ENCODE measurements at regions not wholly inside any gene's neighbourhood (a gene's known extent, or its start where the extent isn't known, plus 50 kb on each side); places are given as distances from the start of the nearest gene placed in this dataset.

- peaks cover 0 to 3% (median 0%) of the 10 kb centered on the region in 5 donors for H3K27me3 ChIP-seq (ENCODE audit: control insufficient read depth in 5 of 5, insufficient read depth in 4 of 5, low read length in 5 of 5)
- H3K9ac ChIP-seq (ENCODE audit: low read length in 5 of 5) = no peak overlapping the region
- peaks cover 0 to 14% (median 0%) of the 10 kb centered on the region in 5 donors for H3K4me1 ChIP-seq (ENCODE audit: control insufficient read depth in 5 of 5, insufficient read depth in 5 of 5, low read length in 5 of 5)
- H3K9me3 ChIP-seq (ENCODE audit: control insufficient read depth in 5 of 5, low read length in 5 of 5) = no peaks in the 10 kb centered on the region
- no peaks in the 10 kb centered on the region for H3K36me3 ChIP-seq (ENCODE audit: control insufficient read depth in 5 of 5, insufficient read depth in 5 of 5, low read length in 5 of 5)
- H3K4me3 ChIP-seq (ENCODE audit: low read depth in 1 of 5, low read length in 5 of 5) = no peak overlapping the region
- H3K27ac ChIP-seq (ENCODE audit: low read depth, low read length) = no peak overlapping the region
These were observed 361.7 kb upstream of the ACVR2A start for GRCh38 chr2:147482916-147483669.

GRCh38 chr2:147482111-147482895, 362.5 kb upstream of the ACVR2A start:
- Histone ChIP-seq H3K4me3 (ENCODE audit: low read depth in 1 of 5, low read length in 5 of 5) (no peak overlapping the region), H3K36me3 (ENCODE audit: control insufficient read depth in 5 of 5, insufficient read depth in 5 of 5, low read length in 5 of 5) (no peaks in the 10 kb centered on the region), H3K27ac (ENCODE audit: low read depth, low read length) (no peak overlapping the region), H3K9me3 (ENCODE audit: control insufficient read depth in 5 of 5, low read length in 5 of 5) (no peaks in the 10 kb centered on the region), H3K9ac (ENCODE audit: low read length in 5 of 5) (no peak overlapping the region), H3K4me1 (ENCODE audit: control insufficient read depth in 5 of 5, insufficient read depth in 5 of 5, low read length in 5 of 5) (peaks cover 0 to 14% (median 0%) of the 10 kb centered on the region in 5 donors), H3K27me3 (ENCODE audit: control insufficient read depth in 5 of 5, insufficient read depth in 4 of 5, low read length in 5 of 5) (peaks cover 0 to 3% (median 0%) of the 10 kb centered on the region in 5 donors)

- Histone ChIP-seq H3K9me3 (ENCODE audit: control insufficient read depth in 5 of 5, low read length in 5 of 5) (no peaks in the 10 kb centered on the region), H3K9ac (ENCODE audit: low read length in 5 of 5) (no peak overlapping the region), H3K27me3 (ENCODE audit: control insufficient read depth in 5 of 5, insufficient read depth in 4 of 5, low read length in 5 of 5) (peaks cover 0 to 3% (median 0%) of the 10 kb centered on the region in 5 donors), H3K27ac (ENCODE audit: low read depth, low read length) (no peak overlapping the region), H3K4me1 (ENCODE audit: control insufficient read depth in 5 of 5, insufficient read depth in 5 of 5, low read length in 5 of 5) (peaks cover 0 to 12% (median 0%) of the 10 kb centered on the region in 5 donors), H3K36me3 (ENCODE audit: control insufficient read depth in 5 of 5, insufficient read depth in 5 of 5, low read length in 5 of 5) (no peaks in the 10 kb centered on the region), H3K4me3 (ENCODE audit: low read depth in 1 of 5, low read length in 5 of 5) (no peak overlapping the region)
These were observed 365.5 kb upstream of the ACVR2A start for GRCh38 chr2:147479358-147479757.

- Histone ChIP-seq H3K36me3 (ENCODE audit: control insufficient read depth in 5 of 5, insufficient read depth in 5 of 5, low read length in 5 of 5) (no peaks in the 10 kb centered on the region), H3K4me1 (ENCODE audit: control insufficient read depth in 5 of 5, insufficient read depth in 5 of 5, low read length in 5 of 5) (no peaks in the 10 kb centered on the region), H3K4me3 (ENCODE audit: low read depth in 1 of 5, low read length in 5 of 5) (no peak overlapping the region), H3K9me3 (ENCODE audit: control insufficient read depth in 5 of 5, low read length in 5 of 5) (no peaks in the 10 kb centered on the region), H3K9ac (ENCODE audit: low read length in 5 of 5) (no peak overlapping the region), H3K27ac (ENCODE audit: low read depth, low read length) (no peak overlapping the region), H3K27me3 (ENCODE audit: control insufficient read depth in 5 of 5, insufficient read depth in 4 of 5, low read length in 5 of 5) (no peaks in the 10 kb centered on the region)
These were observed 371.8 kb upstream of the ACVR2A start for GRCh38 chr2:147473075-147473474.

GRCh38 chr2:147471126-147471525, 373.7 kb upstream of the ACVR2A start:
- Histone ChIP-seq H3K36me3 (ENCODE audit: control insufficient read depth in 5 of 5, insufficient read depth in 5 of 5, low read length in 5 of 5) (no peaks in the 10 kb centered on the region), H3K9ac (ENCODE audit: low read length in 5 of 5) (no peak overlapping the region), H3K27me3 (ENCODE audit: control insufficient read depth in 5 of 5, insufficient read depth in 4 of 5, low read length in 5 of 5) (no peaks in the 10 kb centered on the region), H3K4me3 (ENCODE audit: low read depth in 1 of 5, low read length in 5 of 5) (no peak overlapping the region), H3K4me1 (ENCODE audit: control insufficient read depth in 5 of 5, insufficient read depth in 5 of 5, low read length in 5 of 5) (no peaks in the 10 kb centered on the region), H3K27ac (ENCODE audit: low read depth, low read length) (no peak overlapping the region), H3K9me3 (ENCODE audit: control insufficient read depth in 5 of 5, low read length in 5 of 5) (no peaks in the 10 kb centered on the region)

- H3K9ac ChIP-seq (ENCODE audit: low read length in 5 of 5) = no peak overlapping the region
- no peak overlapping the region for H3K27ac ChIP-seq (ENCODE audit: low read depth, low read length)
- H3K27me3 ChIP-seq (ENCODE audit: control insufficient read depth in 5 of 5, insufficient read depth in 4 of 5, low read length in 5 of 5) = no peaks in the 10 kb centered on the region
- no peak overlapping the region for H3K4me3 ChIP-seq (ENCODE audit: low read depth in 1 of 5, low read length in 5 of 5)
- no peaks in the 10 kb centered on the region for H3K36me3 ChIP-seq (ENCODE audit: control insufficient read depth in 5 of 5, insufficient read depth in 5 of 5, low read length in 5 of 5)
- no peaks in the 10 kb centered on the region for H3K4me1 ChIP-seq (ENCODE audit: control insufficient read depth in 5 of 5, insufficient read depth in 5 of 5, low read length in 5 of 5)
- H3K9me3 ChIP-seq (ENCODE audit: control insufficient read depth in 5 of 5, low read length in 5 of 5) = no peaks in the 10 kb centered on the region
These were observed 375.4 kb upstream of the ACVR2A start for GRCh38 chr2:147469471-147469870.

GRCh38 chr2:147468963-147469362, 375.9 kb upstream of the ACVR2A start:
- H3K27ac ChIP-seq (ENCODE audit: low read depth, low read length) = no peak overlapping the region
- no peaks in the 10 kb centered on the region for H3K36me3 ChIP-seq (ENCODE audit: control insufficient read depth in 5 of 5, insufficient read depth in 5 of 5, low read length in 5 of 5)
- H3K9me3 ChIP-seq (ENCODE audit: control insufficient read depth in 5 of 5, low read length in 5 of 5) = no peaks in the 10 kb centered on the region
- no peaks in the 10 kb centered on the region for H3K27me3 ChIP-seq (ENCODE audit: control insufficient read depth in 5 of 5, insufficient read depth in 4 of 5, low read length in 5 of 5)
- H3K4me3 ChIP-seq (ENCODE audit: low read depth in 1 of 5, low read length in 5 of 5) = no peak overlapping the region
- H3K9ac ChIP-seq (ENCODE audit: low read length in 5 of 5) = no peak overlapping the region
- H3K4me1 ChIP-seq (ENCODE audit: control insufficient read depth in 5 of 5, insufficient read depth in 5 of 5, low read length in 5 of 5) = no peaks in the 10 kb centered on the region

- Histone ChIP-seq H3K27me3 (ENCODE audit: control insufficient read depth in 5 of 5, insufficient read depth in 4 of 5, low read length in 5 of 5) (no peaks in the 10 kb centered on the region), H3K36me3 (ENCODE audit: control insufficient read depth in 5 of 5, insufficient read depth in 5 of 5, low read length in 5 of 5) (no peaks in the 10 kb centered on the region), H3K9ac (ENCODE audit: low read length in 5 of 5) (no peak overlapping the region), H3K9me3 (ENCODE audit: control insufficient read depth in 5 of 5, low read length in 5 of 5) (no peaks in the 10 kb centered on the region), H3K4me3 (ENCODE audit: low read depth in 1 of 5, low read length in 5 of 5) (no peak overlapping the region), H3K27ac (ENCODE audit: low read depth, low read length) (no peak overlapping the region), H3K4me1 (ENCODE audit: control insufficient read depth in 5 of 5, insufficient read depth in 5 of 5, low read length in 5 of 5) (no peaks in the 10 kb centered on the region)
These were observed 376.5 kb upstream of the ACVR2A start for GRCh38 chr2:147468349-147468748.

GRCh38 chr2:147467441-147467840, 377.4 kb upstream of the ACVR2A start:
- no peak overlapping the region for H3K4me3 ChIP-seq (ENCODE audit: low read depth in 1 of 5, low read length in 5 of 5)
- H3K27ac ChIP-seq (ENCODE audit: low read depth, low read length) = no peak overlapping the region
- no peaks in the 10 kb centered on the region for H3K9me3 ChIP-seq (ENCODE audit: control insufficient read depth in 5 of 5, low read length in 5 of 5)
- no peaks in the 10 kb centered on the region for H3K36me3 ChIP-seq (ENCODE audit: control insufficient read depth in 5 of 5, insufficient read depth in 5 of 5, low read length in 5 of 5)
- no peaks in the 10 kb centered on the region for H3K27me3 ChIP-seq (ENCODE audit: control insufficient read depth in 5 of 5, insufficient read depth in 4 of 5, low read length in 5 of 5)
- H3K9ac ChIP-seq (ENCODE audit: low read length in 5 of 5) = no peak overlapping the region
- no peaks in the 10 kb centered on the region for H3K4me1 ChIP-seq (ENCODE audit: control insufficient read depth in 5 of 5, insufficient read depth in 5 of 5, low read length in 5 of 5)

- Histone ChIP-seq H3K4me3 (ENCODE audit: low read depth in 1 of 5, low read length in 5 of 5) (no peak overlapping the region), H3K27ac (ENCODE audit: low read depth, low read length) (no peak overlapping the region), H3K9ac (ENCODE audit: low read length in 5 of 5) (no peak overlapping the region)
These were observed 380.0 kb upstream of the ACVR2A start for GRCh38 chr2:147464737-147465357.

More at GRCh38 chr2:147464737-147465357, 380.0 kb upstream of the ACVR2A start:
- H3K36me3 ChIP-seq (ENCODE audit: control insufficient read depth in 5 of 5, insufficient read depth in 5 of 5, low read length in 5 of 5) = no peaks in the 10 kb centered on the region
- peaks cover 0 to 7% (median 2%) of the 10 kb centered on the region in 5 donors for H3K4me1 ChIP-seq (ENCODE audit: control insufficient read depth in 5 of 5, insufficient read depth in 5 of 5, low read length in 5 of 5)
- H3K9me3 ChIP-seq (ENCODE audit: control insufficient read depth in 5 of 5, low read length in 5 of 5) = no peaks in the 10 kb centered on the region
- H3K27me3 ChIP-seq (ENCODE audit: control insufficient read depth in 5 of 5, insufficient read depth in 4 of 5, low read length in 5 of 5) = no peaks in the 10 kb centered on the region
